ENCODE measurements at regions not wholly inside any gene's neighbourhood (a gene's known extent, or its start where the extent isn't known, plus 50 kb on each side); places are given as distances from the start of the nearest gene placed in this dataset.

DNA sequence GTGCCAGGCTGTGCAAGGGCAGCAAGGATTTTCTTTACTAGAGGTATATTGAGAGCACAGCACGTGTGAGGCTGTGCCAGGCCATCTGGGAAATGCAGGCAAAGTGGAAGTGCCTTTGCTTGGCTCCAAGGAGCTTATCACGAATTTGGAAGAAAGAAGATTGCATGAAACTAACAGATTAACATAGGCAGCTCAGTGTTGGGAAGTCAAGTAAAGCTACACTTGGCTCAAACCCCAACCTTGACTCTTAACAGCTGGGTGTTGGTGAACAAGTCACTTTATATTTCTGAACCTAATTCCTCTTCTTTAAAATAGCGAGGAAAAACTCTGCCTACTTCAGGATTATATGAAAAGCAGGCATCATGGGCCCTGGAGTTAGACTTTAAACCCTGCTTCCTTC is 105.2 kb downstream of the PLCE1 start:
- TF ChIP-seq POLR2A (IDR thresholded peaks at IDR 0.05): no peak
- TF ChIP-seq, protein P1, sequence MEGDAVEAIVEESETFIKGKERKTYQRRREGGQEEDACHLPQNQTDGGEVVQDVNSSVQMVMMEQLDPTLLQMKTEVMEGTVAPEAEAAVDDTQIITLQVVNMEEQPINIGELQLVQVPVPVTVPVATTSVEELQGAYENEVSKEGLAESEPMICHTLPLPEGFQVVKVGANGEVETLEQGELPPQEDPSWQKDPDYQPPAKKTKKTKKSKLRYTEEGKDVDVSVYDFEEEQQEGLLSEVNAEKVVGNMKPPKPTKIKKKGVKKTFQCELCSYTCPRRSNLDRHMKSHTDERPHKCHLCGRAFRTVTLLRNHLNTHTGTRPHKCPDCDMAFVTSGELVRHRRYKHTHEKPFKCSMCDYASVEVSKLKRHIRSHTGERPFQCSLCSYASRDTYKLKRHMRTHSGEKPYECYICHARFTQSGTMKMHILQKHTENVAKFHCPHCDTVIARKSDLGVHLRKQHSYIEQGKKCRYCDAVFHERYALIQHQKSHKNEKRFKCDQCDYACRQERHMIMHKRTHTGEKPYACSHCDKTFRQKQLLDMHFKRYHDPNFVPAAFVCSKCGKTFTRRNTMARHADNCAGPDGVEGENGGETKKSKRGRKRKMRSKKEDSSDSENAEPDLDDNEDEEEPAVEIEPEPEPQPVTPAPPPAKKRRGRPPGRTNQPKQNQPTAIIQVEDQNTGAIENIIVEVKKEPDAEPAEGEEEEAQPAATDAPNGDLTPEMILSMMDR (IDR thresholded peaks at IDR 0.05): no peak

All from right lobe of liver (tissue), 4 donors.